GM12878 (cell line): ENCODE measurements at regions not wholly inside any gene's neighbourhood (a gene's known extent, or its start where the extent isn't known, plus 50 kb on each side); places are given as distances from the start of the nearest gene placed in this dataset.

Experiments
- ASH2L ChIP-seq: fragments of 300-600, 200-600 bp; sonication (generic); IDR thresholded peaks from 2 replicates; pipeline ENCODE4 v1.6.1; 2017; ENCODE audit warnings: low read depth, mild to moderate bottlenecking, borderline replicate concordance
- POU2F2 ChIP-seq: IDR thresholded peaks from 3 replicates; pipeline ENCODE4 v1.6.1; 2011; ENCODE audit warnings: low read depth, mild to moderate bottlenecking, low read length, borderline replicate concordance
- ZNF274 ChIP-seq: IDR thresholded peaks from one replicate; pipeline ENCODE4 v1.8.0; 2011; ENCODE audit not compliant: insufficient read length, insufficient read depth

GRCh38 chr3:124404621-124405020 lies 325.6 kb upstream of the UMPS start:
- TF ChIP-seq POU2F2: no peak
- no peak for TF ChIP-seq ZNF274
- no peak for TF ChIP-seq ASH2L
